Brain pericyte (primary cell): ENCODE measurements at regions not wholly inside any gene's neighbourhood (a gene's known extent, or its start where the extent isn't known, plus 50 kb on each side); places are given as distances from the start of the nearest gene placed in this dataset.
"Not testable (repeated sequence)": the region's sequence is repeated elsewhere in the genome, so short reads cannot be mapped to it uniquely, and the experiment has no call there.

Source experiments
- DNase-seq: peaks from one replicate; pipeline ENCODE4 v3.0.0-alpha.2; 2012; ENCODE audit warnings: low read depth, low spot score

DNA sequence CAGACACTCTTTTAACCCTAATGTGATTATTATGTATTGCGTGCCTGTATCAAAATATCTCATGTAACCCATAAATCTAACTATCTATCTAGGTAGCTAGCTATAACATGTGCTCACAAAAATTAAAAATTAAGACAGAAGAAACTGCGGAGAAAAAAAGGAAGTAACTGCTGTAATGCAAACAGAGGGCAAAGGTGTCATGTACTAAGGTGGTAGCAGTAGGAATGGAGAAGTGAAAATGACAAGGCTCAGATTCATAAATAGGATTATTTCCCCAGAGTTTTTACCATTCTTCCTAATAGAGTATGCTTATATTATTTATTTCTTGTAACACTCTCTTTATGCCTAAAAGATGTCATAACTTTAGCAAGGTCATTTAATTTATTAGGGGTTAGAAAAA is 1527.5 kb upstream of the C9orf72 start:
- DNase-seq: no peak

DNA sequence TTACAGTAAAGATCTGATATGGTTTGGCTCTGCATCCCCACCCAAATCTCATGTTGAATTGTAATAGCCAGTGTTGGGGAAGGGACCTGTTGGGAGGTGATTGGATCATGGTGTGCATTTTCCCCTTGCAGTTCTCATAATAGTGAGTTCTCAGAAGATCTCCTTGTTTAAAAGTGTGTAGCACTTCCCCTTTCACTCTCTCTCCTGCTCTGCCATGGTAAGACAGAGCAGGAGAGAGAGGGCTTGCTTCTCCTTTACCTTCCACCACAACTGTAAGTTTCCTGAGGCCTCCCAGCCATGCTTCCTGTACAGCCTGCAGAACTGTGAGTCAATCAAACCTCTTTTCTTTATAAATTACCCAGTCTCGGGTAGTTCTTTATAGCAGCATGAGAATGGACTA is 1530.9 kb upstream of the C9orf72 start:
- not testable (repeated sequence) for DNase-seq

DNA sequence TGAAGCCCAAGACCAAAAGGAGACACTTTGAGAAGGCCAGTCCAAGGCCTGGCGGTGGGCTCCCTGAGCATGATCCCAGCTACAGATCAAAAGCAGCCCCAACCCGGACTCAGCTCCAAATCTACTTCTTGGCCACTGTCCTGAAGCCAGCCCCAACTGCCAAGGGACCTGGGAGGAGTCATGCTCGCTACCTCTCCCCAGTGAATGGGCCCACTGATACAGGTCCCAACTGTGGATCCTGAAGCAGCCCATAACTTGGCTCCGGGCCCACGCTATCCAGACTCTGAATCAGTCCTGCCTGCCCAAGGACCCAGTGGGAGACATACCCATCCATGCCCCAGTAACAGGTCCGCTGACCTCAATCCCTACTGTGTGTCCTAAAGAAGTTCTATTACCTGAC is 1545.3 kb upstream of the C9orf72 start:
- no peak for DNase-seq

DNA sequence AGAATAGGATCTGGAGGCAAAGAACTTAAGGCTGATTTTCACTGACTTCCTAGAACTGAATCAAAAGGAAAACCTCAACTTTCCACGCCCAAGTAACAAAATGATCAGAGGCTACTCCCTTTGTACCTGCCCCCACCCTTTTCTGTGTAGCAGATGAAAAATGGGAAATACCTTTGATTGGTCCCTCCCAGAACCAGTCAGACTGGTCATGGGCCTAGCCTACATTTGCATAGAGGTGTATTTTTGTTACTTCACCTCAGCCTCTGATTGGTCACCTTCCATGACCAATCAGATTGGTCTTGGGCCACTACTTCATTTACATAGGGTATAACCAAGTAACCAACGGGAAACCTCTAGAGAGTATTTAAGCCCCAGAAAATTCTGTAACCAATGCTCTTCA is 1553.5 kb upstream of the C9orf72 start:
- DNase-seq: no peak

DNA sequence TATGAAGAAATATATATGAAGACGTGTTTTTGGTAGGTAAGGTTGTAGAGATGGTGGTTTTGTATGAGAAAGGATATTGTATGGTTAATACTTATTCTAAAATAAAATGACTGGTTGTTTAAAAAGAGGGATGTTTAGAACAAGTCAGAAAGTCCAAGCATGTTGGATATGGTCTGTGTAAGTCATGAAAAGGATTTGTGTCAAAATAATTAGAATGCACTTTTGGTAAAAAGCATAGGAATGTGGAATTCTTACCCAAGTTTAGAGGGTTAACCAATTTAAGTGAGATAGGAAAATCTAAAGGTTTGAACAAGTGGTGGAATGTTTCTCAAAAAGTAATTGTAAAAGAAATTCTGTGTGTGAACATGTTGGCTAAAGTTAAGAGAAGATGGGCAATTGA is 1556.5 kb upstream of the C9orf72 start:
- DNase-seq: no peak

DNA sequence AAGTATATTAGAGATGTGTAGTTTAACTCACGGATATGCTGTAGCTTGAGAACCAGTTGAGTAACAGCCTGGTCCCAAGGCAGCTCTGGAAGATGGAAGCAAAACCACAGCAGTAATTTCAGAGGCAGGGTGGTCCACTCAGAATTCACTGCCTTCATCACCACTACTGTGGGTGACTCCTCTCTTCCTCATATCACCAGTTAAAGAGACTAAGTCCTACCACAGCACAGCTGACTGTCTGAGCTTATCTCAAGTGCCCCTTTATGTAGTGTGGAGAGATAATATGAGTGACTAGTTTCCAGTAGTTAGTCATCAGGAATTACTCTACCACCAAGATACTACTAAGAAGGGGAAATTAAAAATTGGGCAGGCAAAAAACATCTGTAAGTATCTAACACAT is 1571.2 kb upstream of the C9orf72 start:
- DNase-seq: no peak

DNA sequence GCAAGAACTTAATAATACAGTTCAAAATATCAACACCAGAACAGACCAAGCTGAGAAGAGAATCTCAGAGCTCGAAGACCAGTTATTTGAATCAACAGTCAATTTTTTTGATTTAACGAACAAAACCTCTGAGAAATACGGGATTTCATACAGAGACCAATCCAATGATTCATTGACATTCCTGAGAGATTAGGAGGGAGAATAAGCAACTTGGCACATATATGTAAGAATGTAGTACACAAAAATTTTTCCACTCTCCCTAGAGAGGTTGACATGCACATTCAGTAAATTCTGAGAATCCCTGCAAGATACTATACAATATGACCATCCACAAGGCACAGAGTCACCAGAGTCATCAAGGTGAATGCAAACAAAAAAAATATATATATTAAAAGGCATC is 1577.3 kb upstream of the C9orf72 start:
- no peak for DNase-seq

DNA sequence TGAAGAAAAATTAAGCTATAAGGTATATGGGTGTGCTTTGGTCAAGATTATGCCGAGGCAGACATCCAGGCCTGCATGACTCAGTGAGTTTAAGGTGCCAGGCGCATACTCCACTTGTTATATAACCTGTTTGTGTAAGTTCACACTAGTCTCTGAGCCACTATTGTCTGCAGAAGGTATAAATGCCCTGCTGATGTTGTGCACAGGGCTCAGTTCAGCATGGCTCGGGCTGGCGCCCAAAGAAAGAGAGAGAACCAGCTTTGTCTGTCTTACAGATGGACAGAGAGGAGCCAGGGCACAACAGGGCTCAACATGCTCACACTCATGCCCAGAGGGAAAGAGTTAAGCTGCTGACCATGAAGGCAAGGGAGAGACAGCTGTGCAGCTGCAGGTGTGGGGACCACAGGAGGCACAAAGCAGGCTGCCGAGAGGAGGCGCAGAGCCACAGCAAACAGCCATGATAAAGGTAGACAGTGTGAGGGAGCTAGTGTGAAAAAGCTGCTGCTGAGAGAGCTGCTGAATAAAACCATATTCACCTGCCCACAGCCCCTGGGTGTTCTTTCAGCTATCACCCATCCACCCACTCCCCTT is 1587.6 kb upstream of the C9orf72 start:
- DNase-seq: no peak

DNA sequence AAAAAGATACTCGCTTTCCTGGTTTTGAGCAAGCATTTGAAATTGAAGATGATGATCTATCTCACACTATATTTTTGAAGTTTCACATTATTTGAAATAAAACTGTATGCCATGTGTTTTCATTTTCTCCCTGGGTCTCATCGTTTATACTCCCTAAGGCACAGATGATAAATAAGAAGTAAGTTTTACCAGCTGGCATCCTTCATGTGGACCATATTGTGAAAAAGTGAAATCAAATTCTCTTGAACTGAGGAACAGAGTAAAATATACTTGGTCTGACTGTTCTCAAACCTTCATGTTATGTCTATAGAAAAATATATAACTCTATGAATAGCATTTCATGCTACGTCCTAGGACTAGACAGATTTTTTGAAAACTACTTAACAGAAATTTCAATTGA is 1600.9 kb upstream of the C9orf72 start:
- no peak for DNase-seq

DNA sequence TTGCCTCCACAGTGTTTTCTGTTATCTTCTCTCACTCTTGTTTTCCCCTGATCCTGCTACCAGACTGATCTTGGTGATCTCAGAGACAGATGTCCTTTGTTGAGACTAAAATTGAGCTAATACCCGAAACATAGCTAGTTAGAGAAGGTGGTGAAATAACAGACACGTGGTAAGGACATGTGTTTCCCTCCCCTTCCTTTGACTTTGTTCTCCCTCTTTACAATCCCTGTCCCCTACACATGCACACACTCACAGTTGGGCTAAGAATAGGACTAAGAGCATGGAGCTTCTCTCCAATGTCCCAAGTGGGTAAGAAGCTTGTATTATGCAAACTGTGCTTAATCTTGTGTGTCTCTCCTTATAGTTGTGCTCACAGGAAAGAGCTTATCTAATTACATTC is 1603.0 kb upstream of the C9orf72 start:
- no peak for DNase-seq

DNA sequence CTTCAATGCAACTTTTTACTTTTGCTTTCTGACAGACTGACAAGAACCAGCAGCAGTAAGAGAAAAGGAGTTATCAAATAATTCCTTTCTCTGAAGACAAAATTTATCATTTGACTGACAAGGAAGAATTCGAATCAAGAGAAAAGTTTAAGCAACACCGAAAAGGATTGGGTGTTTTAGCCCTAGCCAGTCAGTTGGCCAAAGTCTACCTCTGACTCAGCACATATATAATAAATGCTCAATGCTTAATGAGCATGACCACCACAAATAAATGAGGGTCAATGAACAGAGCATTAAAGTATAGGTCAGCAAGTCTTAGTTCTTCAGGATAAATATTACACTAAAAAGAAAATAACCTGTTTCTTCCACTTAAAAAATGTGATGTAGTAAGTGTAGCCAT is 1603.5 kb upstream of the C9orf72 start:
- no peak for DNase-seq

DNA sequence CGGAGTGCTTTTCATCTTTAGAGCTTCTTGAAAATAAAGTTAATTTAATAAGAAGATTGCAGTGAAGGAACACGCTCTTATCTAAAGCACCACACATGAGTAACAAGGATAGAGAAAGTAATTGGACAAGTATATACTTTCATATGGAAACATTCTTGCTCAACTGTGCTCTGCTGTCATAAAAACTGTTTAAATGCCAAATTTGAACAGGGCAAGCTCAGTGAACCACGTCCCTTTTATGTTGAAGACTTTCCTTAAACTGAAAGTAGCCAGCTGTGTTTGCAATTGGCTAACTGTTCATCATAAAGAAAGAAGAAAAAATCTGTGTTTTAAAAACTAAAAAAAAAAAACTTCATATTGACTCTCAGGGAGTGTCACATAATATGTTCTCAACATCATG is 1610.7 kb upstream of the C9orf72 start:
- no peak for DNase-seq

DNA sequence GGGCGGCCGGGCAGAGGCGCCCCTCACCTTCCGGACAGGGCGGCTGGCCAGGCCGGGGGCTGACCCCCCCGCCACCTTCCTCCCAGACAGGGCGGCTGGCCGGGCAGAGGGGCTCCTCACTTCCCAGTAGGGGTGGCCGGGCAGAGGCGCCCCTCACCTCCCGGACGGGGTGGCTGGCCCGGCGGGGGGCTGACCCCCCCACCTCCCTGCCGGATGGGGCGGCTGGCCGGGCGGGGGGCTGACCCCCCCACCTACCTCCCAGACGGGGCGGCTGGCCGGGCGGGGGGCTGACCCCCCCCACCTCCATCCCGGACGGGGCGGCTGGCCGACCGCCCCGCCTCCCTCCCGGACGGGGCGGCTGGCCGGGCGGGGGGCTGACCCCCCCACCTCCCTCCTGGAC is 1615.5 kb upstream of the C9orf72 start:
- not testable (repeated sequence) for DNase-seq

DNA sequence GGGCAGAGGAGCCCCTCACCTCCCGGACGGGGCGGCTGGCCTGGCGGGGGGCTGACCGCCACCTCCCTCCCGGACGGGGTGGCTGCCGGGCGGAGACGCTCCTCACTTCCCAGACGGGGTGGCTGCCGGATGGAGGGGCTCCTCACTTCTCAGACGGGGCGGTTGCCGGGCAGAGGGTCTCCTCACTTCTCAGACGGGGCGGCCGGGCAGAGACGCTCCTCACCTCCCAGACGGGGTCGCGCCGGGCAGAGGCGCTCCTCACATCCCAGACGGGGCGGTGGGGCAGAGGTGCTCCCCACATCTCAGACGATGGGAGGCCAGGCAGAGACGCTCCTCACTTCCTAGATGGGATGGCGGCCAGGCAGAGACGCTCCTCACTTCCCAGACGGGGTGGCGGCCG is 1615.9 kb upstream of the C9orf72 start:
- DNase-seq: not testable (repeated sequence)

DNA sequence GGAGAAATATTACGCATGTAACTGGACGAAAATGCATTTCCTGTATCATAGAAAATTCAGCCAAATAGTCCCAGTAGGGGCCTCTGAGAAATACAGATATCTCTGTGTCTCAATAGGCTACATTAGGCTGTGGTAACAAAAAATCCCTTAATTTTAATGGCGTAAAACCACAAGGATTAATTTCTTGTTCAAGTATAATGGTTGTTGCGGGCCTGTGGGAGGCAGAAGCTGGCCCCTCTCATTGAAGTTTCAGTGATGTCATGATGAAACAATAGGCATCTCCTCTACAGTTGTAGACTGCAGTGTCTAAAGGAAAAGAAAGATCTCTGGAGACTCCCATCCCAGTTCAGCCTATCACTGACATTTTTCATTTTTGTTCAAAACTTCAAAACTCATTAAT is 1625.6 kb upstream of the C9orf72 start:
- DNase-seq: no peak

DNA sequence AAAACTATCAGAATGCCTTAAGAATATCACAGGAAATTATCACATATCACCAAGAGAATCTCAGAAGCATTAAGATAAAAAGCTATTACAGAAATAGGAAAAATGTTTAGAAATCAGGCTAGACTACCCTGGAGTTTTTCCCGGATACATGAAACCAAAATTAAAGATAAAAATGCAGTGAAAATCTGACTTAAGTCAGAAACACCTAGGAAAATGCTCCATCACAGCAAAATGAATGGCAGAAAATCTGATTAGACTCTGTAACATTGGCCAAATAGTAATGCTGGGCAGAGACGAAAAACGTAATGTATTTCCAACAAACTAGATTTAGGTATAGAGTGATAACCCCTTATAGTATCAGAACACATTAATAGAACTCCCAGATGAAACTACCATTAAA is 1626.7 kb upstream of the C9orf72 start:
- no peak for DNase-seq

DNA sequence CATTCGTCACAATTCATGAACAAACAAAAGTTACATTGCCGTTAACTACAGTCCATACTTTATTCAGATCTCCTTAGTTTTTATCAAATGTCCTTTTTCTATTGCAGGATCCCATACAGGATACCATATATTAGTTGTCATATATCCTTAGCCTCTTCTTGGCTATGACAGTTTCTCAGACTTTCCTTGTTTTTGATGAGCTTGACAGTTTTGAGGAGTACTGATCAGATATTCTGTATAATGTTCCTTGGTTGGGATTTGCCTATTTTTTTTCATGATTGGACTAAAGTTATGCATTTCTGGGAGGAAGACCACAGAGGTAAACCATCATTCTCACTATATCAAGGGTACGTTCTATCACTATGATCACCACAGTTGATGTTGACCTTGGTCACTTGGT is 1627.4 kb upstream of the C9orf72 start:
- no peak for DNase-seq

DNA sequence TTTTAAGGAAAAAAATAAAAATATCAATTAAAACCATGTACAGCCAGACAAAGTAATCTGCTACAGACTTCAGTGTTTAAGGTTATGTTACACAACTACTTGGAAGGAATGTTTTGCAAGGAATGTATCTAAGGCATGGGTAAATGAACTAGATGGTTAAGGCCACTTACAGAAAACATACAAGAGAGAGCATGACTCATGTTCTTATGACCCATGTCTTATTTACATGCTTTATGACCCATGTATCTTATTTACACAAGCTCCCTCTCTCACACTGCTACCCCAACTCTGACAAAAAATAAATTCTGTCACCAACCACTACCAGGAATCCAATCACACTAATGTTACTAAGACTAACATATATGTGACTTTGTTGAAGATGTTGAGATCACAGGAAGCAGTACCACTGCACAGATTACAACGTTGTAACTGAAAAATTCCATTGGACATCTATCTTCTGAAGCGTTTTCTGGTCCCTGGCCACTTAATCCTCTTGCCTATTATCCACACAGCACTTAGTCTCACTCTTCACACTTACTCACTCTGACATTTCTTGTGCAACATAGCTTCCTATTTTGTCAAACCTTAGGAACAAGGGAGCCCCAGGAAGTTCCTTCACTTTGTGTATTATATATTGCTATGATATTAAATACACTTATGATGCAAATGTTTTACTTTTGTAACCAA is 1630.1 kb upstream of the C9orf72 start:
- DNase-seq: no peak

DNA sequence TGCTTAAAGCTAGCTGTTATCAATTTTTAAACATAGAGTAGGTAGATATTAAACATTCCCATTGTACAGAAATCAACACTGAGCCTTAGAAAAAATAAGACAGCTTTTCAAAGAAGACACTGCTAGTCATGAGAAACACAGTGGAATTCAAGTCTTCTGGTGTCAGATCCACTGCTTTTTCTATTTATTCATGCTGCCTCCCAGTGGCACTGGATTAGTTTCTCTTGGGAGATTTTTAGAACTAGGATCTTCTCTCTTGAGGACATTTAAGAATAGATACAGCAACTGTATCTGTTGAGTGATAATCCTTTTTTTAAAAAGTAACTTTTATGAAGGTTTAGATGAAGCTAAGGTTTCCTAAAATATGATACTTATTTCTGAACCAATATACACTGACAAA is 1635.4 kb upstream of the C9orf72 start:
- no peak for DNase-seq

DNA sequence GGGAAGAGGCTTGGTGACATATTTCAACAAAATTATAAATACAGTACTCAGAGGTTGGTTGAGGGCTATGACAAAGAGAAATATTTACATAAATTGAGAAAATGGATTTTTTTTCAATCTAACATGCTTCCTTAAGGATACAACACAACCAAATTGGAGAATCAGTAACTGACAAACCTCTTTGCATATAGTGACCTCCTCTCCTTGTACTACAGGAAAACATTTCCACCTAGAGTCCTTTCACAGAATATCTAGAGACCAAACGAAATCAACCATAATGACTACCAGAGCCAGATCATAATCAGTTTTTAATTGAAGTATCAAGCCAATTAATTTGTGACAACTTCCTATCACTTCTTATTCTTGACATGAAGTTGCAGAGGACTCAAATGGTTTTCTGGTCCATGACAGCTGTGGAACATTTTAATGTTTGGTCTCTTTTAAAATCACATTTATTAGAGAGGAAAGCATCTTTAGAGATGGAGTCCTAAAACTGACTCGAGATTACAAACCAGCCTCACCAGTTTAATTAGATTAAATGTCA is 1636.5 kb upstream of the C9orf72 start:
- DNase-seq: no peak

DNA sequence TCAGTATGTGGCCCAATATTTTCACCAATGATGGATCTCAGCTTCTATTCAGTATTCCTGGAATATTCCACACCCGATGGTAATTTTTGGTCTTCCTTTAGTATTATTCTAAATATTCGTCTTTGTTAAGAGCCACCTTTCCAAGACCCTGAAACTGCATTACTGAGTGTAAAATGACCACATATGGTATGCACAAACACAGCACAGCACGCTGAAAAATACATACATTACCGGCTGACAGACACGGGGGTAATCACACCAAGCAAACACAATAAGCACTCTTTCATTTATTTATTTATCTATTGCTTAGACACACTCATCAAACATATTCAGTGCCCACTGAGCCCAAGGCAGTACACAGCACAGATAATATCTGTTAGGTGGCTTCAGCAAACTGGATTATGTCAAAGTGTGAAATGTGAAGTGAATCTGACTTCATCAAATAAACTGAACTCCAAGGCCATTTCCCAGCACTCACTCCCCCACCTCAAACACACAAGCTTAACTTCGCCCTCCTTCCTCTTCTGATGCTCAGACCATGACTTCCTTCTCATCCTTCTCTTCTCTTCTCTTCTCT is 1637.8 kb upstream of the C9orf72 start:
- no peak for DNase-seq

DNA sequence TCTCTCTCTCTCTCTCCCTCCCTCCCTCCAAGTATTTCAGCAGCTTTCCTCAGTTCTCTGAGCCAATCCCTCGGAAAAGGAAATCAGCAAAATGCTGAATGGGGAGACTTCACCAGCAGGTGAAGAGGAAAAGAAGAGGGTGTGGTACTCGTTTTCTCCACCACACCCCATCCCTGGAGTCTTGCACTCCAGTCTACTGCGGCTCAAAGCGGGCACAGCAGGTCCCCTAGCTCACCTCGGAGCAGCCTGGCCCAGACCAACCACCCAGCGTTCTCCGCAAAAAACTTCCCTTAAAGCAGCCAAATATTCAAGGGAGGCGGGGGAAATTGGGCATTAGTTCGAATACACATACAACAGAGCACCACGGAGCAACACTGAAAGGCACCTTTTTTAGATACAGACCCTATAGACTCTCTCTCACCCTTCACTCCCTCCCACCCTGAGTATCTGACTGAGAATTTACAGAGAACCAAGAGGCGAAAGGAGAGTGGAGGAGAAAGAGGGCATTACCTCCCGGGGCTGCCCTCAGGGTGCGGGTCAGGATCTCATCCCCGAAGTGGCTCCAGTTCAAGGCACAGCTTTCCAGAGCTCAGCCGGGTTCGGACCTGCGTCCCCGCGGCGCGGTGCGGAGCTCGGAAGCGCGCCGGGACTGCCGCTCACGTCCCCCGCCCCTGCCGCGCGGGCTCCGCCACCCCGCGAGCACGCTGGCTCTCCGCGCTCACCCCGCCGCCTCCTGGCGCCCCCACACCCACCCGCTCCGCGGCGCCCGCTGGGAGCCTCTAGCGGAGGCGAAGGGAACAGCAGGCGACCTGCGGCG is 1638.5 kb upstream of the C9orf72 start:
- no peak for DNase-seq
